Gastrocnemius medialis (tissue), 4 donors: ENCODE measurements at regions not wholly inside any gene's neighbourhood (a gene's known extent, or its start where the extent isn't known, plus 50 kb on each side); places are given as distances from the start of the nearest gene placed in this dataset.

Experiments used
- ATAC-seq, 2 donors: fragments of 150-250 bp; one replicate each; pipeline ENCODE4 v1.9.1; 2016
- DNase-seq, 2 donors: peaks; one replicate each; pipeline ENCODE4 v3.0.0-alpha.2; 2019
- H3K27ac ChIP-seq, 4 donors: fragments of 200-600 bp; sonication (generic); 1 replicate in 1 of 4; 2 replicates in 3 of 4; pipeline ENCODE4 v1.5.1; 2016 to 2018; ENCODE audit warnings: mild to moderate bottlenecking in 2 of 4, moderate library complexity in 1 of 4
- H3K27me3 ChIP-seq, 3 donors: fragments of 200-600 bp; sonication (generic) in 2 of 3; 1 replicate in 1 of 3; 2 replicates in 2 of 3; pipeline versions ENCODE4 v1.5.1 to v1.6.0; 2016 to 2019; ENCODE audit warnings: mild to moderate bottlenecking in 1 of 3, moderate library complexity in 1 of 3
- H3K36me3 ChIP-seq, 2 donors: fragments of 200-600 bp; sonication (generic) in 1 of 2; one replicate each; pipeline ENCODE4 v1.5.1; 2017 to 2018
- H3K4me1 ChIP-seq, 2 donors: fragments of 200-600 bp; sonication (generic) in 1 of 2; one replicate each; pipeline ENCODE4 v1.5.1; 2016 to 2017; ENCODE audit warnings: mild to moderate bottlenecking in 2 of 2
- H3K4me3 ChIP-seq, 4 donors: fragments of 200-600 bp; sonication (generic) in 3 of 4; 1 replicate in 1 of 4; 2 replicates in 3 of 4; pipeline ENCODE4 v1.5.1; 2016 to 2019; ENCODE audit warnings: mild to moderate bottlenecking in 2 of 4
- H3K9me3 ChIP-seq, 3 donors: fragments of 200-600 bp; sonication (generic) in 2 of 3; 1 replicate in 1 of 3; 2 replicates in 2 of 3; pipeline ENCODE4 v1.5.1; 2016 to 2019
- POLR2A ChIP-seq, 2 donors: fragments of 450-650 bp; IDR thresholded peaks; one replicate each; pipeline ENCODE4 v1.6.1; 2017; ENCODE audit warnings: antibody characterized with exemption in 2 of 2, mild to moderate bottlenecking in 2 of 2, moderate library complexity in 2 of 2
- in situ Hi-C, 4 donors: fragments of 200-750 bp; cut with MboI; loops; one replicate each; pipeline versions ENCODE4 v1.15.0 to v1.8.0; 2017; ENCODE audit warnings: low sequenced_read_pairs in 4 of 4
- intact Hi-C: fragments of 100-400 bp; cut with DNase I; formaldehyde crosslinking; loops from one replicate; pipeline ENCODE4 v1.15.1; 2023; ENCODE audit warnings: low total_unique reads
- TF ChIP-seq, protein P1 (sequence below), 5 experiments: fragments of 450-650 bp in 3 of 5; fragments of 200-600 bp in 2 of 5; sonication (generic) in 2 of 5; IDR thresholded peaks in 4 of 5; conservative IDR thresholded peaks in 1 of 5; 1 replicate in 4 of 5; 2 replicates in 1 of 5; pipeline ENCODE4 v1.5.1; 2016 to 2019; ENCODE audit warnings: antibody characterized with exemption in 5 of 5, mild to moderate bottlenecking in 3 of 5, moderate library complexity in 3 of 5

DNA sequence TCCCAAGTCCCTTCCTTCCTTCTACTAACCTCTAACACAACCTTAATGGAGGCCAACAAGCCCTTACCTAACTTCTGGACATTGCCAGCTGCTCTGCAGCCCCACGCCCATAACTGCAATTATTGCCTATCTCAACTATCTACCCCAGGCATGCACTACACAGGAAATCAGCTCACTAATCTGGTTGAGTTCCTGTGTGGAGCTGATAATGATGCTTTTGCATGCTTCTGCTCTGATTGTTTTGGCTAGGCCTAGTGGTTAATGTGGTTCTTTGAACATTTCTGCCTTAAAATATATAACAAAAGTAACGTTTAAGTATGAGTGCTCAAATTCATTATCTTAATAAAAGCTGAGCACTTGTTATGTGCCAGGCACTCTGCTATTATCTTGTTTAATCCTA is 463.9 kb downstream of the MFSD1 start:
- Histone ChIP-seq H3K27me3 (no peaks in the 10 kb centered on the region), H3K9me3 (no peaks in the 10 kb centered on the region), H3K27ac (no peak overlapping the region), H3K4me3 (no peak overlapping the region), H3K4me1 (no peaks in the 10 kb centered on the region), H3K36me3 (no peaks in the 10 kb centered on the region)
- intact Hi-C loops (no loop called here), in situ Hi-C loops (loop anchor here in 2 of 4 donors (10.0 to 25.0 kb wide), 3 partner anchors 539 to 747 kb away; no protein-coding TSS in a partner anchor)
- TF ChIP-seq, protein P1, sequence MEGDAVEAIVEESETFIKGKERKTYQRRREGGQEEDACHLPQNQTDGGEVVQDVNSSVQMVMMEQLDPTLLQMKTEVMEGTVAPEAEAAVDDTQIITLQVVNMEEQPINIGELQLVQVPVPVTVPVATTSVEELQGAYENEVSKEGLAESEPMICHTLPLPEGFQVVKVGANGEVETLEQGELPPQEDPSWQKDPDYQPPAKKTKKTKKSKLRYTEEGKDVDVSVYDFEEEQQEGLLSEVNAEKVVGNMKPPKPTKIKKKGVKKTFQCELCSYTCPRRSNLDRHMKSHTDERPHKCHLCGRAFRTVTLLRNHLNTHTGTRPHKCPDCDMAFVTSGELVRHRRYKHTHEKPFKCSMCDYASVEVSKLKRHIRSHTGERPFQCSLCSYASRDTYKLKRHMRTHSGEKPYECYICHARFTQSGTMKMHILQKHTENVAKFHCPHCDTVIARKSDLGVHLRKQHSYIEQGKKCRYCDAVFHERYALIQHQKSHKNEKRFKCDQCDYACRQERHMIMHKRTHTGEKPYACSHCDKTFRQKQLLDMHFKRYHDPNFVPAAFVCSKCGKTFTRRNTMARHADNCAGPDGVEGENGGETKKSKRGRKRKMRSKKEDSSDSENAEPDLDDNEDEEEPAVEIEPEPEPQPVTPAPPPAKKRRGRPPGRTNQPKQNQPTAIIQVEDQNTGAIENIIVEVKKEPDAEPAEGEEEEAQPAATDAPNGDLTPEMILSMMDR (IDR thresholded peaks at IDR 0.05 in 4 of 5, conservative IDR thresholded peaks at IDR 0.05 in 1 of 5), result no peak
- no peak for TF ChIP-seq POLR2A (IDR thresholded peaks at IDR 0.05)
- DNase-seq, result no peak
- no peak for ATAC-seq

DNA sequence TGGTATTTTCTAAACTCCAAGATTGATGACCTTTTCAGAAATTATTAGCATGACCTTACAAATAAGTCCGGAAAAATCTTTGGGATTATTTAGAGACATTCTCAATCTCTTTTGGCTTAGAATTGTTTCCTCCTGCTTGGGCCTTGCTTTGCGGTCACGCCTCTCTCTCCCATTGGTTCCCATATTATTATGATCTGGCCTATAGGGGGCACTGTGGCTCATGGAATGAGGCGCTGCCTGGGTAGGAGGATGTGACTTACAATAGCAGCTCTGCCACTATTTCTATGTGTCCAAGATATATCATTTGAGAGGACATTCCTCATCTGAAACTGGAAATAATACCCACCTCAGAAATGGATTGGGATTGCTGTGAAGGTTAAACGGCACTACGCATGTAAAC is 464.9 kb downstream of the MFSD1 start:
- Histone ChIP-seq H3K4me1 (no peaks in the 10 kb centered on the region), H3K4me3 (no peak overlapping the region), H3K9me3 (no peaks in the 10 kb centered on the region), H3K27ac (no peak overlapping the region), H3K36me3 (no peaks in the 10 kb centered on the region), H3K27me3 (no peaks in the 10 kb centered on the region)
- intact Hi-C loops (no loop called here), in situ Hi-C loops (loop anchor here in 2 of 4 donors (10.0 to 25.0 kb wide), 3 partner anchors 538 to 746 kb away; no protein-coding TSS in a partner anchor)
- no peak for ATAC-seq
- TF ChIP-seq POLR2A (IDR thresholded peaks at IDR 0.05), result no peak
- TF ChIP-seq, protein P1 (IDR thresholded peaks at IDR 0.05 in 4 of 5, conservative IDR thresholded peaks at IDR 0.05 in 1 of 5), result no peak
- DNase-seq, result no peak

DNA sequence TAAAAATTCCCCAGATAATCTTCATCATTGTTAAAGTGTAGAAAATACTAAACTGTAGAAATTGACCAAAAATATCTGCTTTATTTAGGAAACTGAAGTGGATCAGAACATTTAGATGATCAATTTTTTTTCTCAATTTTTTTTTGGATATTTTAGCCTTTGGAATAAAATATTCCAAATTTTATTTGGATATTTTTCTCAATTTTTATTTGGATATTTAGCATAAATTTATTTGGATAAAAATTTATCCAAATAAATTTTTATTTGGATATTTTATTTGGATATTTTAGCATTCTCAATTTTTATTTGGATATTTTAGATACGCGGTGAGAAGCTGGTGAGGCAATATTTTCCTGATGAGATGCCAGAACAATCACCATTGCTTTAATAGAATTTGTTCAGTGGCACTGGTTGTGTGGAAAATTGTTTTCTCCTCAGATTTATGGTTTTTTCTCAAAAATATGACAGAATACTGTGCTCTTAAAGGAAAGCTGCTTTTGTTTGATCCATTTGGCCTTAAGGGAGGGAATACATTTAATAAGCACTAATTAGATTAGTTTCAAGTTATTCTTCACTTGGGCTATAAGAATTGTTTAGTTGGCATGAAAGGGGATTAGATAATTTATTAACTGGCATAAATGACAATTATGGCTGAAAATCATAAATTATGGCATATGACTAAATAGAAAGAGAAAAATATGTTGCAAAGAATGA is 470.1 kb downstream of the MFSD1 start:
- H3K36me3 ChIP-seq, result no peaks in the 10 kb centered on the region
- in situ Hi-C loops, result loop anchor here in 2 of 4 donors (25.0 kb wide), 2 partner anchors 540 to 740 kb away; no protein-coding TSS in a partner anchor
- intact Hi-C loops, result no loop called here
- no peak overlapping the region for H3K27ac ChIP-seq
- no peaks in the 10 kb centered on the region for H3K27me3 ChIP-seq
- DNase-seq (no peak), ATAC-seq (no peak)
- no peaks in the 10 kb centered on the region for H3K4me1 ChIP-seq
- TF ChIP-seq, protein P1 (IDR thresholded peaks at IDR 0.05 in 4 of 5, conservative IDR thresholded peaks at IDR 0.05 in 1 of 5), result no peak
- no peak for TF ChIP-seq POLR2A (IDR thresholded peaks at IDR 0.05)
- H3K9me3 ChIP-seq, result no peaks in the 10 kb centered on the region
- H3K4me3 ChIP-seq, result no peak overlapping the region

DNA sequence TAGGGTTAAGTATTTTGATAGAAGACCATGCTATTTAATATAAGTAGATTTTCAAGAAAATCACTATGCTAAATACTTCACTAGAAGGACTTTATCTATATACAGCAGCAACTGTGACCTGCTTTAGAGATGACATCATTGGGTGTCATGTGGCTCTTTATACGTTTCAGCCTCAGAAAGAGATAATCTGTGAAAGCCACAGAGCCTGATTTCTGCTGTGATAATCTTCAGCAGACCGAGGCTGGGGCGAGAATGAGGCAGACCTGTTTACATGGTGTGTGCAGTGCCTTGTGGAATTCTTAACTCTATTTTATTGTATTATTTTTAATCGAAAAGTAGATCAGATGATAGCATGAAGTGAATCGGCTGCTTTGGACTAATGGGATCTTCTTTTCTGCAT is 471.2 kb downstream of the MFSD1 start:
- H3K9me3 ChIP-seq, result no peaks in the 10 kb centered on the region
- no peak for ATAC-seq
- TF ChIP-seq, protein P1 (IDR thresholded peaks at IDR 0.05 in 4 of 5, conservative IDR thresholded peaks at IDR 0.05 in 1 of 5), result no peak
- no peaks in the 10 kb centered on the region for H3K27me3 ChIP-seq
- no peaks in the 10 kb centered on the region for H3K36me3 ChIP-seq
- intact Hi-C loops, result no loop called here
- H3K27ac ChIP-seq, result no peak overlapping the region
- H3K4me3 ChIP-seq, result no peak overlapping the region
- H3K4me1 ChIP-seq, result no peaks in the 10 kb centered on the region
- no peak for DNase-seq
- in situ Hi-C loops, result loop anchor here in 2 of 4 donors (25.0 kb wide), 2 partner anchors 539 to 739 kb away; no protein-coding TSS in a partner anchor
